GM19328 (cell line): ENCODE measurements at regions not wholly inside any gene's neighbourhood (a gene's known extent, or its start where the extent isn't known, plus 50 kb on each side); places are given as distances from the start of the nearest gene placed in this dataset.

Experiments used
- ATAC-seq: cut with Tn5 transposase; IDR thresholded peaks from one replicate; pipeline ENCODE4 v1.9.1; 2021; ENCODE audit warnings: mild to moderate bottlenecking, moderate library complexity; ENCODE audit not compliant: unreplicated experiment

- ATAC-seq: no peak
Observed at GRCh38 chr7:116445447-116446211, 53.9 kb upstream of the CAV2 start.

- no peak for ATAC-seq
Observed at GRCh38 chr7:116446212-116446855, 53.2 kb upstream of the CAV2 start.

DNA sequence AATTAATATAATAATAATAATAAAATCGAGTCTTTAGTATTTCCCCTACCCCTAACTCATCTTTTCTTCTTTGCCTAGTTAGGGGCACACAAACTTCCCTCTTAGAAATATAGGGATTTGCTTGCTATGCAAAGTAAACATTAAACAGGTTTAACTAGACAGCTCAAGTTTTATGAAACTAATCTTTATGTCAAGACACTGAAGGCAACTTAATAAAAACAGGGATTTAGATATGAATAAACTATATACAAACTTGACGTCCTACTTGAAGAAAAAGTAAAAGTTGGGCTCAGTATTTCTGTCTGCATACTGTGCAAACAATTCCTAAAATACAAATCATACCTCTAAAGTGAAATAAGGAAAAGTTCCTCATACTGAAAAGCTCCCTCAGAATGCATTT lies 52.1 kb upstream of the CAV2 start:
- no peak for ATAC-seq

DNA sequence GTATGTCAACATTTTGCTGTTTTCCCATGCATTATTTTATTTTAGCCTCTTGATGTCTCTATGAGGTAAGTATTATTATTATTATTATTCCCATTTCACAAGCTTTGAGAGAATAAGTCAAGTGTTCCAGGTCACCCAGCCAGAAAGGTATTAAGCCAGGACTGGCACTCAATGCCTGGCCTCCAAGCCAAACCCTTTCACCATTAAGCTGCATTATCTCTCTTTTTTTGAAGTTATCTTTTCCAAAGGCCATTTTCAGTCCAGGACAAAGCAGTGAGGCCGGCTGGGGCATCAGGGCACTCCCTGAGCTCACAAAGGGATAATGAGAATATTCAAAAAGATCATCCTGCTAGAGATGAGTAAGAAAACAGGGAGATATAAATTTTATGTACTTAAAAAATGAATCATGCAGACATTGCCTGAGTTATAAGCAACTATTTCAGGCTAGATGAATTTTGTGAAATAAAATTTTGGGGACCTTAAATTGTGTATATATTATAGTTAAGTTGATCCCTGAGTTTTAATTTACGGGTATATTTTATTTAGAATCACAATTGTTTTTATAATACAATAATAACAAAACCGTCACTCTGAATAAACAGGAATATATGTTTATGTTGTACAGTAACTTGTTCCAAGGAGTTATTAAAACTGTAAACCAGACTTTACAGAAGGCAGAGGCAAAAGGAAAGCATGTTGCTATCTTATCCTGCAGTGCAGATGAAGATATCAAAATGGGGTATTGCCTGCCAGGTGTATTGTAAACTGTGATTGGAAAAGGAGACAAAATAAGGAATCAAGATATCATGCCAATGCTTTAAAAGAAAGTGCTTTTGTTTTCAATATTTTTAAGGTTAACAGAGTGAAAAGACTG lies 51.3 kb upstream of the CAV2 start:
- ATAC-seq: no peak

DNA sequence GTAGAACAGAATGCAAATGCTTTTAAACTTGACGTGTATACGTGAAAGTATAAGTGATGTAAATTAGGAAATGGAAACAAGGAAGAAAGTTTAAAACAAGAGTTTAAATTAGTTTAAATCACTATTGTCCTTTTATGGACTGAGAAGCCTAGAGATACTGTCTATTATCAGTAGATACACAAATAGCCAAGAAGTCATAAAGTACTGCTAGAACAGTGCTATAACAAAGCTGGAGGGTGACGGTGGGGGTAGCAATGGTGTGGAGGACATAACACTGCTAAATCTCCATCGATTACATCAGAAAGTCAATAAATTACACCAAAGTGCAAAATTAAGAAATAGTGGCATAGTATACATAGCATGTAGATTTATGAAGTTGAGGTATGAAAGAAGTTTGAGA lies 50.1 kb upstream of the CAV2 start:
- ATAC-seq: no peak
